Body of pancreas (tissue), 4 donors: ENCODE measurements at regions not wholly inside any gene's neighbourhood (a gene's known extent, or its start where the extent isn't known, plus 50 kb on each side); places are given as distances from the start of the nearest gene placed in this dataset.
A peak's percentile ranks its signal among the peaks of the same experiment; 100 is the strongest.

ENCODE experiments used
- ATAC-seq: fragments of 150-250 bp; one replicate; pipeline ENCODE4 v1.9.1; 2016
- DNase-seq, 4 donors: peaks; one replicate each; pipeline ENCODE4 v3.0.0-alpha.2; 2019
- H3K27ac ChIP-seq, 4 donors: fragments of 200-600 bp; sonication (generic); 1 replicate in 3 of 4; 2 replicates in 1 of 4; pipeline versions ENCODE4 v1.5.1 to v1.6.1; 2016 to 2019; ENCODE audit warnings: mild to moderate bottlenecking in 1 of 4, mixed read lengths in 1 of 4, moderate library complexity in 1 of 4
- H3K27me3 ChIP-seq, 2 donors: fragments of 200-600 bp; sonication (generic); one replicate each; pipeline ENCODE4 v1.6.0; 2016; ENCODE audit warnings: mild to moderate bottlenecking in 1 of 2
- H3K36me3 ChIP-seq, 2 donors: fragments of 200-600 bp; sonication (generic); replicated peaks in 1 of 2; 2 replicates each; pipeline ENCODE4 v1.5.1; 2016; ENCODE audit warnings: low read depth in 2 of 2; ENCODE audit not compliant: insufficient read depth in 1 of 2
- H3K4me1 ChIP-seq: fragments of 200-600 bp; sonication (generic); one replicate; pipeline ENCODE4 v1.6.0; 2016
- H3K4me3 ChIP-seq, 2 donors: fragments of 200-600 bp; sonication (generic); 1 replicate in 1 of 2; 2 replicates in 1 of 2; pipeline ENCODE4 v1.5.1; 2016 to 2019
- H3K9me3 ChIP-seq, 3 donors: fragments of 200-600 bp; sonication (generic); 1 replicate in 2 of 3; 2 replicates in 1 of 3; pipeline ENCODE4 v1.5.1; 2016
- CTCF ChIP-seq, 7 experiments: fragments of 450-650 bp in 4 of 7; fragments of 200-600 bp in 3 of 7; sonication (generic) in 3 of 7; IDR thresholded peaks; one replicate each; pipeline ENCODE4 v1.5.1; 2016 to 2019; ENCODE audit warnings: antibody characterized with exemption in 7 of 7
- POLR2A ChIP-seq, 3 donors: fragments of 450-650 bp; IDR thresholded peaks; one replicate each; pipeline ENCODE4 v1.6.1; 2016; ENCODE audit warnings: antibody characterized with exemption in 3 of 3, mild to moderate bottlenecking in 2 of 3
- WGBS, 2 donors: methylation state at CpG; one replicate each; pipeline ENCODE4 v1.1.5; 2017; 5-methylcytosine and 5-hydroxymethylcytosine counted together
- intact Hi-C: fragments of 100-400 bp; cut with DNase I; formaldehyde crosslinking; loops from one replicate; pipeline ENCODE4 v1.15.1; 2023

GRCh38 chr10:131004276-131004675 lies 307.2 kb downstream of the TCERG1L start:
- ATAC-seq: no peak
- Histone ChIP-seq H3K27me3 (no peaks in the 10 kb centered on the region), H3K36me3 (no peaks in the 10 kb centered on the region), H3K9me3 (no peaks in the 10 kb centered on the region), H3K4me1 (no peaks in the 10 kb centered on the region), H3K4me3 (no peak overlapping the region), H3K27ac (no peak overlapping the region)
- intact Hi-C loops: no loop called here
- WGBS, 2 donors: 32 to 62% methylated on average over 2 of the region's 2 CpGs
- no peak for DNase-seq
- TF ChIP-seq POLR2A (IDR thresholded peaks at IDR 0.05): no peak
- no peak for TF ChIP-seq CTCF (IDR thresholded peaks at IDR 0.05)

- Histone ChIP-seq H3K27ac (no peak overlapping the region), H3K36me3 (no peaks in the 10 kb centered on the region), H3K9me3 (no peaks in the 10 kb centered on the region), H3K27me3 (no peaks in the 10 kb centered on the region), H3K4me1 (no peaks in the 10 kb centered on the region), H3K4me3 (no peak overlapping the region)
- 73 to 80% methylated on average over 8 to 9 of the region's 10 CpGs for WGBS, 2 donors
- no peak for ATAC-seq
- intact Hi-C loops: no loop called here
- TF ChIP-seq POLR2A (IDR thresholded peaks at IDR 0.05): no peak
- no peak for TF ChIP-seq CTCF (IDR thresholded peaks at IDR 0.05)
- peak in 1 of 4 donors; percentile 3 for DNase-seq
These were observed 304.9 kb downstream of the TCERG1L start for GRCh38 chr10:131006458-131007256.

- no peak for DNase-seq
- Histone ChIP-seq H3K4me3 (no peak overlapping the region), H3K27ac (no peak overlapping the region), H3K27me3 (no peaks in the 10 kb centered on the region), H3K4me1 (no peaks in the 10 kb centered on the region), H3K9me3 (no peaks in the 10 kb centered on the region), H3K36me3 (no peaks in the 10 kb centered on the region)
- intact Hi-C loops: no loop called here
- WGBS, 2 donors: 49 to 71% methylated on average over 5 of the region's 5 CpGs
- TF ChIP-seq POLR2A (IDR thresholded peaks at IDR 0.05) (no peak), CTCF (IDR thresholded peaks at IDR 0.05) (no peak)
- no peak for ATAC-seq
These were observed 301.7 kb downstream of the TCERG1L start for GRCh38 chr10:131009791-131010190.

GRCh38 chr10:131010965-131011575 lies 300.5 kb downstream of the TCERG1L start:
- ATAC-seq (no peak), DNase-seq (no peak)
- Histone ChIP-seq H3K27me3 (no peaks in the 10 kb centered on the region), H3K4me3 (no peak overlapping the region), H3K36me3 (no peaks in the 10 kb centered on the region), H3K27ac (no peak overlapping the region), H3K9me3 (no peaks in the 10 kb centered on the region), H3K4me1 (no peaks in the 10 kb centered on the region)
- TF ChIP-seq POLR2A (IDR thresholded peaks at IDR 0.05): no peak
- no peak for TF ChIP-seq CTCF (IDR thresholded peaks at IDR 0.05)
- 78 to 91% methylated on average over 10 to 11 of the region's 11 CpGs for WGBS, 2 donors
- intact Hi-C loops: no loop called here
